SK-N-MC (cell line): ENCODE measurements at regions not wholly inside any gene's neighbourhood (a gene's known extent, or its start where the extent isn't known, plus 50 kb on each side); places are given as distances from the start of the nearest gene placed in this dataset.
"Not testable (repeated sequence)": the region's sequence is repeated elsewhere in the genome, so short reads cannot be mapped to it uniquely, and the experiment has no call there.

Source experiments
- EZH2 ChIP-seq: fragments of 200-600 bp; sonication (generic); IDR thresholded peaks from one replicate; pipeline ENCODE4 v1.6.1; 2017; ENCODE audit warnings: antibody characterized with exemption
- FOXP2 ChIP-seq: optimal IDR thresholded peaks from 2 replicates; pipeline ENCODE3; 2011; ENCODE audit warnings: mild to moderate bottlenecking, moderate library complexity; ENCODE audit not compliant: insufficient read depth; ENCODE audit errors: extremely low read length, control extremely low read depth
- POLR2AphosphoS5 ChIP-seq: IDR thresholded peaks from 2 replicates; pipeline ENCODE4 v1.6.1; 2012; ENCODE audit warnings: mild to moderate bottlenecking, low read depth, low read length, borderline replicate concordance

DNA sequence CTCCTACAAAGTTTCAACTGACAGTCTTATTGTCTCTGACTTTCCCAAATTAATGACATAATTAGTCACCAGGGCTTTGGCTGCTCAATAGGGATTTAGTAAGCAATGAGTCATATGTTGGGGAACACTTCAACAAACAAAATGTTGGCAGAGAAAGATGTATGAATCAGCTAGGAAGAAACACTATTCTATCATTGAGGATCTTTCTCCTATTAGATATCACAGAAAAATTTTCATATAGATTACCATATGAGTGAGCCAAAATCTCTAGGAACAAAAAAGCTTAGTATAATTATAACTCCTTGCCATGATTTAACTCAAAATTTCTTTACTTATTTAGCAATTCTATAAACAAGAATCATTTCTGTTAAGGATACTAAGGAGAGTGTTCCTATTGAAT is 286.3 kb upstream of the PRSS16 start:
- not testable (repeated sequence) for TF ChIP-seq EZH2, POLR2AphosphoS5, FOXP2
